ENCODE measurements at regions not wholly inside any gene's neighbourhood (a gene's known extent, or its start where the extent isn't known, plus 50 kb on each side); places are given as distances from the start of the nearest gene placed in this dataset.

- H3K4me3 ChIP-seq (ENCODE audit: low read depth, low read length) = no peak overlapping the region
- no peak for TF ChIP-seq CTCF (IDR thresholded peaks at IDR 0.05; ENCODE audit: borderline replicate concordance, insufficient read depth, low read depth, low read length)
These were observed 194.9 kb upstream of the HAAO start for GRCh38 chr2:42987112-42987922.

GRCh38 chr2:42984617-42985016, 192.2 kb upstream of the HAAO start:
- H3K4me3 ChIP-seq (ENCODE audit: low read depth, low read length) = no peak overlapping the region
- TF ChIP-seq CTCF (IDR thresholded peaks at IDR 0.05; ENCODE audit: borderline replicate concordance, insufficient read depth, low read depth, low read length) = no peak

GRCh38 chr2:42984081-42984480, 191.7 kb upstream of the HAAO start:
- H3K4me3 ChIP-seq (ENCODE audit: low read depth, low read length) = no peak overlapping the region
- TF ChIP-seq CTCF (IDR thresholded peaks at IDR 0.05; ENCODE audit: borderline replicate concordance, insufficient read depth, low read depth, low read length) = no peak

- H3K4me3 ChIP-seq (ENCODE audit: low read depth, low read length) = no peak overlapping the region
- TF ChIP-seq CTCF (IDR thresholded peaks at IDR 0.05; ENCODE audit: borderline replicate concordance, insufficient read depth, low read depth, low read length) = no peak
These were observed 188.5 kb upstream of the HAAO start for GRCh38 chr2:42980764-42981416.

GRCh38 chr2:42979870-42980763, 187.7 kb upstream of the HAAO start:
- H3K4me3 ChIP-seq (ENCODE audit: low read depth, low read length) = no peak overlapping the region
- no peak for TF ChIP-seq CTCF (IDR thresholded peaks at IDR 0.05; ENCODE audit: borderline replicate concordance, insufficient read depth, low read depth, low read length)

- TF ChIP-seq CTCF (IDR thresholded peaks at IDR 0.05; ENCODE audit: borderline replicate concordance, insufficient read depth, low read depth, low read length) = no peak
- H3K4me3 ChIP-seq (ENCODE audit: low read depth, low read length) = no peak overlapping the region
These were observed 187.1 kb upstream of the HAAO start for GRCh38 chr2:42979416-42979869.

Data from GM12875 (cell line).